GM18517 (cell line): ENCODE measurements at regions not wholly inside any gene's neighbourhood (a gene's known extent, or its start where the extent isn't known, plus 50 kb on each side); places are given as distances from the start of the nearest gene placed in this dataset.

ENCODE experiments used
- ATAC-seq: cut with Tn5 transposase; IDR thresholded peaks from one replicate; pipeline ENCODE4 v1.9.1; 2021; ENCODE audit warnings: mild to moderate bottlenecking, moderate library complexity; ENCODE audit not compliant: unreplicated experiment

DNA sequence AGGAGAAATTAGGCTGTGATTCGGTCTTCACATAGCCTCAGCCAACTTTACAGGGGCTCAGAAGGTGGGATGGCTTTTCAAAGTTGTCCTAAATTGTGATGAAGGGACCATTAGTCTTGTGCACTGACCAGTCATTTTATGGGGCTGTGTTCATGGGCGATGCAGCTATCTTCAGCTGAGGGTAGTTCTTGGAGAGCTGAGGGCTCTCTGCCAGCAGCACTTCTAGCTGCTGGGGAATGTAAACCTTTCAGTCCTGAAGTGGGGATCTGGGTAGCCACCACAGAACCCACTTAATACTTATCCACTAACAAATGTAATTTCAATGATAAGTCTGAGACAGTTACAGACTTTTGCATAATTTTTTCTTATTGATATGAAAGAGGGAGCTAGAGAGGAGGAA, 270.6 kb downstream of the AEBP2 start:
- ATAC-seq = no peak

GRCh38 chr12:19710811-19711793, 271.8 kb downstream of the AEBP2 start:
- ATAC-seq = no peak

GRCh38 chr12:19712041-19712440, 272.7 kb downstream of the AEBP2 start:
- no peak for ATAC-seq

DNA sequence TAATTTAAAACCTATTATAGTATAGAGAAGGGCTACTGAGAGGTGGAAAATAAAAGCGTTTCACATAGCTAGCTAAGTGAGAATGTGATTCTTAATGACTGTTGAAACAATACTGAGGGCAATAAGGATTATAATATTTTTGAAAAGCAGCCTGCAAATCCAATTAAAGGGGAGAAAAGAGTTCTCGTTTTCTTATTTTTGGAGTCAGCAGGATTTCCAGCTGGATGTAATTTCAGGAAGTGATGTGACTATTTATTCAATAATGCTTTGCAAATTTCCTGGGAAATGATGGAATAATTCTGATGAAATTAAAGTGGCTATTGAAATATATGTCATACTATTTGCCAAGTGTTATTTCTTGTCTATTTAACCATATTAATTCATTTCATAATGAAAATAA, 279.1 kb downstream of the AEBP2 start:
- ATAC-seq = no peak

DNA sequence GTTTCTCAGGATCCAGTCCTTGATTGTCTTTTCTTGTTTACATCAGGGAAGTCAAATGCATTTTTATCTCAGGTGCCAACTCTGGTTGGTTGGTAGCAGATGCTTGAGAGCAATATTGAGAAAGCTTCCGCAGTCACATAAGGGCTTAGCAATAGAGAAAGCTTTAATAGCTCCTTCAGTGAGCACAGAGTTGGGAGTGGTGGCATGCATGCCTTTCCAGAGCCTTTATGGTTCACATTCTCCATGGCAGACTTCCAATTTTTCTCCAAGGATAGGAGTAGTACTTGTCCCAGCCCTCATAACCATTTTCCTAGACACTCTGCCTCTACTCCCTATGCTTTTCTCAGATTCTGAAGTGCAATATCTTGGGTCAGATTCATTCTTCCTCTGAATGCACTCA, 280.4 kb downstream of the AEBP2 start:
- no peak for ATAC-seq

DNA sequence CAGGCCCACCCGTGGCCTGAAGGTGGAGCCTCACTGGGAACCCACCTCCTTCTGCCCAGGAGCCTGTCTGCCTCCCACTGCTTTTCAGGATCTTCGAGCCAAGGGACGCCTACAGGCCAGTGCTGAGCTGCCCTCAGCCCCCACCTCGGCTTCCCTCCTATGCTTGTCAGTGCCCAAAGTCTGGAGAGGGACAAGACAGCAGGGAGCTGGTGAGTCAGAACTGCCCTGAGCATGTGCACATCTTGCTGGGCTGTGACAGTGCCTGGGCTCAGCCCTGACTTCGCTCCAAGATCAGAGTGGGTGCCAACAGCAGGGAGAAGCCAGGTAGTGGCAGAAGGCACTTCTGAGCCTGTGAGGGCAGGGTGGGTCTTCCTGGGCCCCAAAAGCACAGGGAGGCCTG, 286.8 kb downstream of the AEBP2 start:
- ATAC-seq = no peak

DNA sequence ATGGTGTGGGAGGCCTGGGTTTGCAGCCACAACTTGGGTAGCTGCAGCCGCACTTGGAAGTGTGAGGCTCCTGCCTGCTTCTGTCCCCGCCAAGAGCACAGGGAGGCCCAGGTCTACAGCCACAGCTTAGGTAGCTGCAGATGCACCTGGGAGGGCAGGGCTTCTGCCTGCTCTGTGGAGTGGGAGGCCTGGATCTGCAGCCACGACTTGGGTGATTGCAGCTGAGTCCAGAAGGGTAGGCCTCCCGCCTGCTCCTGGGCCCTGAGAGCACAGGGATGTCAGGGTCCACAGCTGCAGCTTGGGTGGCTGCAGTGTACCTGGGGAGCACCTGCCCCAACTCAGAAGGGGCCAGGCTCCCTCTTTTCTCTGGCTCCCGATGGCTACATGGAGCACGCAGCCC, 287.3 kb downstream of the AEBP2 start:
- no peak for ATAC-seq

DNA sequence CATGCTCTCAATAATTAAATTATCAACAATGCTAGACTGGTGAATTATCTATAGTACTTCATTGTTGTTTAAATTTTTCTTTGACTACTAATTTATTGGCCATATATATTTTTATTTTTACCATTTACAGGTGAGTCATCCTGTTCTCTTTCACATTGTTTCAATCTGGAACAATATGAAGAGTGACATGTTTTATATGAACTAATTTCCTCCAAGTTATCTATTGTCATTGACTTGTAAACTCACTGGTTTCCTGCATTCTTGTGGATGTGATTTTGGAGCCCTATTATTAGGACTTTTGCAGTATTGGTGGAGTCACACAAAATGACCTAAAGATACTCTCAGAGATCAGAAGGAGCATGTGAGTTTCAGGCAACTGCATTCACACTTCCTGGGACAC, 297.7 kb downstream of the AEBP2 start:
- ATAC-seq = no peak

- no peak for ATAC-seq
Measured at GRCh38 chr12:19739195-19739776, 300.0 kb downstream of the AEBP2 start.

DNA sequence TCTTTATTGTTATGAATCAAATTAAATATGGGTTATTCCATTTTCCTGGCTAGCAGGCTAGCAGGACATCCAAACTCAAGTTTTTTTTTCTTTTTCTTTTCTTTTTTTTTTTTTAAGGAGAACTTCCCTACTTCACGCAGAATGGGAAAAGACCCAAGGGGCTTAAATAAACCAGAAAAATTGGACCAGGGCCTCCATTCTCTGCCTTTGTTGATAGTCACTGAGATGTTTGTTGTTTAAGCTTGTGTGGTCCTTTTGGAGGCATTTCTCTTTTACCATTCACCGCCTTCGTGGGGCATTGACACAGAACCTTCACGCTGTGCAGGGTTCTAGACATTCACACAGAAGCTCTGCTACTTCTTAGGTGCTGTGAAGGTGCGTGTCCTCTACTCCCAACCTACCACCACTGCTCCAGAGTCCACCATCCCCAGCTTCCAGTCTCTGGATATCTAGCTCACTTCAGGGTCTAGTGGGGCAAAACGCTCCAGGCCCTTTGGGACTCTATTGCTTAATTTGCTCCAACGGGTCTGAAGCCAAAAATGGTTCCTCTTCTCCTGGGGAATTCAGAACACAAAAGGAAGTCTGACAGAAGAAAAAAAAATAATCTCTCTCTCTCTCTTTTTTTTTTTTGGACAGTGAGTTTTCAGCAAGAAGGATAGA, 301.3 kb downstream of the AEBP2 start:
- no peak for ATAC-seq

- ATAC-seq = no peak
Measured at GRCh38 chr12:19741132-19741489, 301.8 kb downstream of the AEBP2 start.

GRCh38 chr12:19744705-19745218, 305.5 kb downstream of the AEBP2 start:
- no peak for ATAC-seq

- ATAC-seq = no peak
Measured at GRCh38 chr12:19746471-19746870, 307.2 kb downstream of the AEBP2 start.

GRCh38 chr12:19749906-19750574, 310.7 kb downstream of the AEBP2 start:
- ATAC-seq = no peak

- ATAC-seq = no peak
Measured at GRCh38 chr12:19751078-19751477, 311.8 kb downstream of the AEBP2 start.

GRCh38 chr12:19752712-19753111, 313.4 kb downstream of the AEBP2 start:
- no peak for ATAC-seq

DNA sequence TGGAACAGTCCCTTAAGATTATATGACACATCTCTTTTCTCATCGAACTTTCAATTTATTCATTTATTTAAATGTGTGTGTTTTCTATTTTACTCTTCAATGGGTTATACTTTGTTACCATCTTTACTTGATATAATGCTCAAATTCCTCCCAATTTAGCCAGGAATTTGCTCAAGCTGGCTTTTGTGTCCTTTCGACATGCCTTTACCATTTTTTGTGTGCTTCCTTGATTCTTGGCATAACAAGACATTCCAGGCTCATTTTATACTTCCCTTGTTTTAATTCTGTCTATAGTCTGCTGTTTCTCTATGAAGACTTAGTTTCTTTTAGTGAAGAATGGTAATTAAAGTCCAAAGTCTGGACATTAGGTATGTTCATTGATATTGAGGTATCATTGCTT, 315.8 kb downstream of the AEBP2 start:
- no peak for ATAC-seq

GRCh38 chr12:19757317-19757877, 318.1 kb downstream of the AEBP2 start:
- ATAC-seq = no peak

DNA sequence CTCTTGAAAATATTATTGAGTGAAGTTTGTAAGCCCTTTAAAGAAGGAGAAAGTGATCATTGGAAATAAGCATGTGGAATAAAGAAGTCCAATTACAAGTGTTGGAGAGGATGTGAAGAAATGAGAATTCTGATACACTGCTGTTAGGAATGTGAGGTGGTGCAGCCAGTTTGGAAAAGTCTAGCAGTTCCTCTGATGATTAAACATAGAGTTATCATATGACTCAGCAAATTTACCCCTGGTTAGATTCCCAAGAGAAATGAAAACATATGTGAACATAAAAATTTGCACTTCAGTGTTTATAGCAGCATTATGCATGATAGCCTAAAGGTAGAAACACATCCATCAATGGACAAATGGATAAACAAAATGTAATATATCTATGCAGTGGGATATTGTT, 319.9 kb downstream of the AEBP2 start:
- ATAC-seq = no peak

DNA sequence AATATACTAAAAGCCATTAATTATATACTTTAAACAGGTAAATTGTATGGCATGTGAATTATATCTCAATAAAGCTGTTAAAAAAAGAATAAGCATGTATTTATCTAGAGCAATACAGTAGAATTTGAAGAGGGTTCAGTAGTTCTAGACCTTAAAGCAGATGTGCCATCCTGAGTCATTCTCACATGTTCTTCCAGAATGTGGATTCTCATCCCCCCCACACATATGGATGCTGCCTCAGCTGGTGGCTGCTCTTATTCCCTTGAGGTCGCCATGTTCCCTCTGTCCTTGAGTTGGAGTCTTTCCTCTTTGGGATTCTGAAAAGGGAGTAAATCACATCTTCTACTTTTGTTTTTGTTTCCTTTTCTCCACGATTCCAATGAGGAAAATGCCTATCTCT, 321.3 kb downstream of the AEBP2 start:
- ATAC-seq = no peak

DNA sequence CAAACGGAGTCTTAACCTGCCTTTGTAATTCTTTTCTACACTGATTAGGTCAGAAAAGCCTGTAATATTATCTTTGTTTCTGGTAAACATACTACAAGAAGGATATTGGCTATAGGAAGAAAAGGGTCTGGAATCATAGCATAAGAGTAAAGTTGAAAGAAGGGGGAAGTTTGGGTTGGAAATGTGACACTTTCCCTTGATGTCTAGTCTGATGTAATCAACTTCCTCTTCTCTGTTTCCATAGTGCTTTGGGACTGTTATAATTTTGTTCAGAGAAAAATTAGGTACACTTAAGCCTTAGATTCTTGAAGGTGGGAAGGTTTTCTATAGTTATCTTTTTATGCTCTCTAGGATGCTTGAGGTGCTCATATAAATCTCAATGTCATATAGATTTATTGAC, 322.2 kb downstream of the AEBP2 start:
- ATAC-seq = no peak
